Bone marrow (tissue), 2 donors: ENCODE measurements at regions not wholly inside any gene's neighbourhood (a gene's known extent, or its start where the extent isn't known, plus 50 kb on each side); places are given as distances from the start of the nearest gene placed in this dataset.
"Not testable (repeated sequence)": the region's sequence is repeated elsewhere in the genome, so short reads cannot be mapped to it uniquely, and the experiment has no call there.

Experiments used
- DNase-seq, 2 donors: peaks; one replicate each; lab custom pipeline; 2025; lab: John Stamatoyannopoulos, UW

DNA sequence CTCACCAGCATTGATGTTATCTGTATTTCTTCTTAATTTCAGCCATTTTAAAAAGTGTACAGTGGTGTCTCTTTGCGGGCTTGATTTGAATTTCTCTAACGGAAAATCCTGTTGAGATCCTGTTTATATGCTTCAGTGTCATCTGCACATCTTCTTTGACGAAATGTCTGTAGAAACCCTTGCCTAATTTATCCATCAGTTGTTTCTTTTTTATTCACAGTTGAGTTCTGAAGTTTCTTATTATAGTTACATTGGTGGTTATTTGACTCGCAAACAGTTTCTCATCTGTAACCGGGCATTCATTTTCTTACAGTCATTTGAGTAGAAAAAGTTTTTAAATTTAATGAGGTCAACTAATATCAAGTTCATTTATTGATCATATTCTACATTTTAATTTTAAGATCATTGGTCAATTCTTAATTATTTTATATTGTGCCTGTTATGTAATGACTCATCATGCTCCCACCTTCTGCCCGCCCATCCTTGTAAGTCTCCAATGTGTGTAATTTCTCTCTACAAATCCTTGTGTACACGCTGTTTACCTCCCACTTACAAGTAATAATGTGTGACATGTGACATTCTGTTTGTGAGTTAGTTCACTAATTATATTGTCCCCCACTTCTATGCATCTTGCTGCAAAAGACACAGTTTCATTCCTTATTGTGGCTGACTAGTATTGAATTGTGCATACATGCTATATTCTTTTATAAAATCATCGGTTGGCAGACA, 1242.8 kb downstream of the TMEM121 start:
- not testable (repeated sequence) for DNase-seq

DNA sequence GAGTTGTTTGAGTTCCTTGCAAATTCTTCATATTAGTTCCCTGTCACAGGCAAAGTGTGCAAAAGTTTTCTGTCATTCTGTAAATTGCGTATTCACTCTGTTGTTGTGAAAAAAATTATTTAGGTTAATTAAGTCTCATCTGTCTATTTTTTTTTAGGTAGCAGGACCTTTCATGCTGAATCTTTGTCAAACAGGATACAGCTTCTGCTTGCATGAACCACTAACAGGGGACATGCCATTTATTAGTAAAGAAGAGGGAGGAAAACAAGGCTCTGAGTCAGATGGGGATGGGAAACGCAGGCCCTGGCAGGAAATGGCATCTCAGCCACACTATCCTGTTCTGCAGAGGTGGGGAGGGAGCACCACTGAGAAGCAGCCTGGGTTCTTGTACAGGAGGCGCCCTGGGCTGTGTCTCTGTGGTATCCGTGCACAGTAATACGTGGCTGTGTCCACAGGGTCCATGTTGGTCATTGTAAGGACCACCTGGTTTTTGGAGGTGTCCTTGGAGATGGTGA, 1243.8 kb downstream of the TMEM121 start:
- DNase-seq = peak in 1 of 2 donors; percentile 86

DNA sequence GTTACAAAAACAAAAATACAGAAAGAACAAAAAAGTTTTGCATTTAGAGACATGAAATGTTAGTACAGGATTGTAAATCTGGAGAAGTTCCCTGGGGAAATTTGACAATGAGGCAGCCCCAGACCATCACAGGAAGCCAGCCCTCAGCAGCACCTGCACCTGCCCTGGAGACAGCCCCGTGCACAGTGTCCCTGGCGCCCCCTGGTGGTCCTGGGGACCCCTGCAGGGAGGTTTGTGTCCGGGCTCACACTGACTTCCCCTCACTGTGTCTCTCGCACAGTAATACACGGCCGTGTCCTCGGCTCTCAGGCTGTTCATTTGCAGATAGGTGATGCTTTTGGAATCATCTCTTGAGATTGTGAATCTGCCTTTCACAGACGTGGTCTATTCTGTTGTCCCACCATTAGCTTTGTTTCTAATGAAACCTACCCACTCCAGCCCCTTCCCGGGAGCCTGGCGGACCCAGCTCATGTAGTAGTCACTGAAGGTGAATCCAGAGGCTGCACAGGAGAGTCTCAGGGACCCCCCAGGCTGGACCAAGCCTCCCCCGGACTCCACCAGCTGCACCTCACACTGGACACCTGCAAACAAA, 1248.6 kb downstream of the TMEM121 start:
- DNase-seq = peak; percentile 3 to 20

DNA sequence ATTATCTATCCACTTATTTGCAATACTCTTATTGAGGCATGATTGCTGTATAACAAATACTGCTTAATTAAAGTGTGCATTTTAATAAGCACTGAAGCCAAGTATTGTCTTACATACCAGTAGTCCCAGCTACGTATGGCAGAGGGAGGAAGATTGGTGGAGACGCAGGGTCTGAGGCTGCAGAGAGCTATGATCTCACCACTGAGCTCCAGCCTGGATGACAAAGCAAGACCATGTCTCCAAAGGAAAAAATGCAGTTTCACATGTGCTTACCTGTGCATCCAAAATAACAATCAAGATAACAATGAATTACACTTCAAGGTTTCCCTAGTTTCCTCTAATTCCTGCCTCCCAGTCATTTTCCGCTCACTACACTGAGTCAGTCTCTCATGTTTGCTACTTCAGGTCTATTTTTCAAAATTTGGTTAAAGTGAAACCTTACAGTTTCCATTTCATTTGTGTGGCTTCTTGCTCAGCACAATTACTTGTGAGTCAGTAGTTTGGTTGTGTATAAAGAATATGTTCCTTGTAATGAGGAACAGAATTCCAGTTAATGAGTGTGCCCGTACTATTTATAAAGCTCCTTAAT, 1250.1 kb downstream of the TMEM121 start:
- no peak for DNase-seq

DNA sequence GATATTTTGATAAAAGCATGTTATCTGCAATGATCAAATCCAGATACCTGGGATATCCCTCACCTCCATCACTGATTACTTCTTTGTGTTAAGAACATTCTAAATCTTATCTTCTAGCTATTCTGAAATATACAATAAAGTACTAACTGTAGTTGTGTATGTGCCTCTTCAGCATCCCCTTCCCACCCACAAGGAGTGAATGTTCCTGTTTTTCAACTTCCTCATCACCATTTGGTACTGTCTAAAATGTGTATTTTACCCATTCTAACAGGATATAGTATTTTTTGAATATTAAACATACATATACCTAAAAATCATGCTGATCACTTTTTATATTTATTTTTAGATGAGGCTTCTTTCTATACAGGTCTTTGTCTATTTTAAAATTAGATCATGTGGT, 1252.6 kb downstream of the TMEM121 start:
- DNase-seq = peak in 1 of 2 donors; percentile 26

DNA sequence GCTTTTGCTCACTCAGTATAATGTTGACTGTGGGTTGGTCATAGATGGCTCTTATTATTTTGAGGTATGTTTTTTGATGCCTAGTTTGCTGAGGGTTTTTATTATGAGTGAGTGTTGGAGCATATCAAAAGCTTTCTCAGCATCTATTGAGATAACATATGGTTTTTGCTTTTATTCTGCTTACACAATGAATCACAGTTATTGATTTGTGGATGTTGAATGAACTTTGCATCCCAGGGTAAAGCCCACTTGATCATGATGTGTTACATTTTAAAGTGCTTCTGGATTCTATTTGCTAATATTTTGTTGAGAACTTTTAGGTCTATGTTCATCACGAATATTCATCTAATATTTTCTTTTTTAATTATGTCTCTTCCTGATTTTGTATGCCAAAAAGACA, 1260.3 kb downstream of the TMEM121 start:
- no peak for DNase-seq

DNA sequence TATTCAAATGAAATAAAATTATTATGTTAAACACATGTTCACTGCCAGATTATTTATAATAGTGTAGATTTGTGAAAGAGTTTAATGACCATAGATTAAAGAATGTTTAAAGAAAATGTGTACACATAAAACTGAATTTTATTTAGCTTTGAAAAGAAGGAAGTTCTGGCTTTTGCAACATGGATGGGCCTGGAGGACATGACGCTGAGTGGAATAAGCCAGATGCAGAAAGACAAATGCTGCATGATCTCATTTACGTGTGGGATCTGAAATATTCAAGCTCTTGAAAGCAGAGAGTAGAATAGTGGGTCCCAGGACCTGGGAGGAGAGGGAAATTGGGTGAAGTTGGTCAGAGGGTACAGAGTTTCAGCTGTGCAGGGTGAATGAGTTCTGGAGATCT, 1261.2 kb downstream of the TMEM121 start:
- peak in 1 of 2 donors; percentile 10 for DNase-seq

DNA sequence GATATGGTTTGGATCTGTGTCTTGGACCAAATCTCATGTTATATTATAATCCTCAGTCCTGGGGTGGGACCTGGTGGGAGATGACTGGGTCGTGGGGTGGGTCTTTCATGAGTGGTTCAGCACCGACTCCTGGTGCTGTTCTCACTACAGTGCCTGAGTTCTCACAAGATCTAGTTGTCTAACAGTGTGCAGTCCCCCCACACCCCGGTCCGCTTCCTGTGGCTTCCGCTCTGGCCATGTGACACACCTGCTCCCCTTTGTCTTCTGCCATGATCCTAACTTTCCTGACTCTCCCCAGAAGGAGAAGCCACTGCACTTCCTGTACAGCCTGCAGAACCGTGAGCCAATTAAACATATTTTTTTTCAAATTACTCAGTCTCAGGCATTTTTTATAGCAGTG, 1262.2 kb downstream of the TMEM121 start:
- peak in 1 of 2 donors; percentile 10 for DNase-seq

DNA sequence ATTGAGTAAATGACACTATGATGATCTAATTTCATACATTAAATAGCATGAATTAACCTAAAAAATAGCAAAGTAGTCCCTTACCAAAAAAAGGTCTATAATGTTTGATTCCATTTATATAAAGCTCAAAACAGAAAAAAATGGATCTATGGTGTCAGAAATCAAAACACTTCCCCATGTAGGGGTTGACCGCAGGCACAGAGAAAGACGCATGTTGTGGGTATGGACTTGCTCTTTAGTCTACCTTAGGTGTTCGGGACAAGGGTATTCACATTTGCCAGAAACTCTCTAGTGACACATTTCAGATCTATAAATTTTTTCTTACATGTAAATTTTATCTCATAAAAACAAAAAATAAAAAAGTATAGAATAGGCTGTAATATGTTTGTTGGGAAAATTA, 1262.9 kb downstream of the TMEM121 start:
- no peak for DNase-seq

DNA sequence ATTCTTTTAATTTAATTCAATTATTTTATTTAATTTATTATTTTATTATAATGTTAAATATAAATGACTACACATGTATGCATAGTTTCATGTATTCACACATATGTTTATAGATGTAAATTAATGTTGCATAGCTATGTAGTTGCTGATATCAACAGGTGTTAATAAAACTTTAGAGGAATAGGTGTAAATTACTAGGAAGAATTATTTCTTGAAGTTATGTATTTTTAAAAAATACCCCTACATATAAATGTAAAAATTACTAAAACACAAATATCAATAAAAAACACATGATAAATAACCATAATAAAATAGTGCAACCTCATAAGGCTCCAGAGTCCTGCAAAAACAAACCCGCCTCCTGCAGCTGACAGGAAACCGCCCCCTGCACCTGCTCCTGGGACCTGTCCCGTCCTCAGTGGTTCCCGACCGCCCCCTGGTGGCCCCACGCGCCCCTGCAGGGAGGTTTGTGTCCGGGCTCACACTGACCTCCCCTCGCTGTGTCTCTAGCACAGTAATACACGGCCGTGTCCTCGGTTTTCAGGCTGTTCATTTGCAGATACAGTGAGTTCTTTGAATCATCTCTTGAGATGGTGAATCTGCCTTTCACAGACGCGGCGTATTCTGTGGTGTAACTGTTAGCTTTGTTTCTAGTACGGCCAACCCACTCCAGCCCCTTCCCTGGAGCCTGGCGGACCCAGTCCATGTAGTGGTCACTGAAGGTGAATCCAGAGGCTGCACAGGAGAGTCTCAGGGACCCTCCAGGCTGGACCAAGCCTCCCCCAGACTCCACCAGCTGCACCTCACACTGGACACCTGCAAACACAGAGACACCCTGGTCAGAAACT, 1264.0 kb downstream of the TMEM121 start:
- DNase-seq = peak; percentile 10 to 33

DNA sequence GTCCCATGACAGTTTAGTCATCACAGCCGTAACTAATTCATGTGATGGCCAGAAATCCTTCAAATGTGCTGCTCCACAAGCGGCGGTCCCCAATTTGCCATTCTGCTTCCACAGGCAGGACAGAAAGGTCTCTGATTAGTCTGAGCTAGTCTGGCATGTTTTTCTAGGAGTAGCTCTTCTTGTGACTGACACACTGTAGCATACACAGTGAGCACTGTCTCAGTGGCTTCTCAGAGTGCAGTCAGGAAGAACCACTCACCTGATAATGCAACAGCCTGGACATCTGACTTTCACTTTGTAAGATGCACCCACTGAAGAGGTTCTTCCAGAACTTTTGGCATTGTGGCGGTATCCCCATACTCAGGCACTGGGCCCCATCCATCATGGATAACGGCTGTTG, 1266.2 kb downstream of the TMEM121 start:
- no peak for DNase-seq

DNA sequence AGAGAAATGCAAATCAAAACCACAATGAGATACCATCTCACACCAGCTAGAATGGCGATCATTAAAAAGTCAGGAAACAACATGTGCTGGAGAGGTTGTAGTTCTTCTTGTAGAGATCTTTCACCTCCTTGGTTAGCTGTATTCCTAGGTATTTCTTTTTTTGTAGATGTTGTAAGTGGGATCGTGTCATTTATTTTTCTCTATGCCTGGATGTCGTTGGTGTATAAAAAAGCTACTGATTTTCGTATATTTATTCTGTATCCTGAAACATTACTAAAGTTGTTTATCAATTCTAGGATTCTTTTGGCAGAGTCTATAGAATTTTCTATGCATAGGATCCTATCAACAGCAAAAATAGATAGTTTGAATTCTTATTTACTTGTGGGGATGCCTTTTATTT, 1271.8 kb downstream of the TMEM121 start:
- DNase-seq = not testable (repeated sequence)

DNA sequence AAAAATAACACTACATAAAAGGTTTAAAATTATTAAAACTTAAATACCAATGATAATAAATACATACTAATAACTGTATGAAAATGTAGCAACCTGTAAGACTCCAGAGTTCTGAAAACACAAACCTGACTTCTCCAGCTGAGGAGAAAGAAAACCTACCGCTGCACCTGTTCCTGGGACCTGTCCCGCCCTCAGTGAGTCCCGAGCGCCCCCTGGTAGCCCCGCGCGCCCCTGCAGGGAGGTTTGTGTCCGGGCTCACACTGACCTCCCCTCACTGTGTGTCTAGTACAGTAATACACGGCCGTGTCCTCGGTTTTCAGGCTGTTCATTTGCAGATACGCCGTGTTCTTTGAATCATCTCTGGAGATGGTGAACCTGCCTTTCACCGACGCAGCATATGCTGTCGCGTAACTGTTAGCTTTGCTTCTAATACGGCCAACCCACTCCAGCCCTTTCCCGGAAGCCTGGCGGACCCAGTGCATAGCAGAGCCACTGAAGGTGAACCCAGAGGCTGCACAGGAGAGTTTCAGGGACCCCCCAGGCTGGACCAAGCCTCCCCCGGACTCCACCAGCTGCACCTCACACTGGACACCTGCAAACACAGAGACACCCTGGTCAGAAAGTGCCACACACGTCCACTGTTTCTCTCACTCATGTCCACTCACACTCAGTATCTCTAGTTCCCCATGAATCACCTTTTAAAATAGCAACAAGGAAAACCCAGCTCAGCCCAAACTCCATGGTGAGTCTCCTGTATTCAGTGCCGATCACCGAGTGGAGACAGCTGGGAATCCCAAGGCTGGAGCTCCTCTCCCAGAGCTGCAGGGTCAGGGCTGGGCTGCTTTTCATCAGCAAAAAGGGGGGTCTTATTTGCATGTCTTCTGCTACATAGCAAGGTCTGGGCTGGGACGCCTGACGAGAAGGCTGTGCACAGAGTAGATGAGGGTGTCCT, 1276.3 kb downstream of the TMEM121 start:
- no peak for DNase-seq

DNA sequence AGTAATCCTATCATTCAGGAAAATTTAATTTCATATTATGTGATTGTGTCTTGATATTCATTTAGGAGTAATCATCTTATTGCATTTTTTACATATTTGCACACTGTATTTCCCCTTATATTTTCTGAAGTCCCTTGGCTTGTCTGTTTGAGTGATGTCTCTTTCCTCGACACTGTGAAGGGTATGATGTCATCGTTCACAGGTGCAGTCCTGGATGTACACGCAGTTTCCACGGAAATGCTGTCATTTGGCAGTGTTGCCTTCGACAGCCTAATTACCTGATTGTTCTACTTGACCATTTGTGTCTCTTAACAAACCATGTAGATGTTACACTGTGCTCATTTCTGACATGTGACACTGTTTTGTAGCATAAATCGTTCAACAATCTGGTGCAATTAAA, 1277.0 kb downstream of the TMEM121 start:
- DNase-seq = no peak

DNA sequence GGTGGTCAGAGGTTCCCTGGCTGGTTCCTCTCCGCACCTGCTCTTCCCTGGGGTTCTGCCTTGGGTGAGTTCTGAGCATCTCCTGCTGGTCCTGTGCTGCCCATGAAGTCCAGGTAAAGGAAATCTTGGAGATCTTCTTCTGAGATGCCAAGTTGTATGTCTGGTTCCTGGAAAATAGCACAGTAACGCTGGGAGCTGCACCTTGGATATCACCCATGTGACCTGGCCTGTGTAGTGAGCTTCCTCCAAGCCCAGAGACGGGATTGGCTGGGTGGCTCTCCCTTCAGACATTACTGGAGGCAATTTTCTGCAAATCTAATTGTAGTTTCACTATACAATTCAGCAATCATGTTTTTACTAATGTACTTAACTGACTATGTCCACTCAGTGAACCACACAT, 1281.1 kb downstream of the TMEM121 start:
- DNase-seq = no peak

DNA sequence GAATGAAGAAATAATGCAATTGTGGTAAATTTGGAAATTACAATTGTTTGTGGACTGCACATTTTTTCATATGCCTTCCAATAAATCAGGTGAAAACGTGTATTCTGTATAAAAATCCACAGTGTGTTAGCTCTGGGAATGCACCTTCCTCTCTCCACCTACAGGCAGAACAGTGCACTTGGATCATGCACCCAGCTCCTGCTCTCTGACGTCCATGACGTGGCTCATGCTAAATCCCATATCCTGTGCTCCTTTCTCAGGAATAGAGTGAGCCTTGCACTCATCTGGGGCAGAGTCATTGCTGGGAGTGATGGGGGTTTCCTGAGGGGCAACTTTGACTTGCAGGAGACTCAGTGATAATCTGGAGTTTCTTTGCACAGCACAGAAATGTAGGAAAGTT, 1282.1 kb downstream of the TMEM121 start:
- no peak for DNase-seq

DNA sequence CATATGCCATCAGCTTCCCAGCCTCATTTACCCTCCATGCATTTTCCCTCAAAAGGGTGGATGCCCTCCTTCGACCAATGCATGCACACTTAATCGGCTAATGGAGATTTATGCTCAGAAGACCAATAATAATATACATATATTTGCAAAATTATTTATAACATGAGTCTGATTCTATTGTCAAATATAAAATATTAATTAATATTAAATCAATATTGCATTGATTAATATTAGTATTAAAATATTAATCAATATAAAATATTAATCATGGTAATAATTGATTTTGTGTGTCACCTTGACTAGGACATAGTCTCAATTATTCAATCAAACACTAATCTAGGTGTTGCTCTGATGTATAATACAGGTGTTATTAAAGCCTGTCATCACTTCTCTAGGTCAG, 1282.5 kb downstream of the TMEM121 start:
- DNase-seq = no peak

DNA sequence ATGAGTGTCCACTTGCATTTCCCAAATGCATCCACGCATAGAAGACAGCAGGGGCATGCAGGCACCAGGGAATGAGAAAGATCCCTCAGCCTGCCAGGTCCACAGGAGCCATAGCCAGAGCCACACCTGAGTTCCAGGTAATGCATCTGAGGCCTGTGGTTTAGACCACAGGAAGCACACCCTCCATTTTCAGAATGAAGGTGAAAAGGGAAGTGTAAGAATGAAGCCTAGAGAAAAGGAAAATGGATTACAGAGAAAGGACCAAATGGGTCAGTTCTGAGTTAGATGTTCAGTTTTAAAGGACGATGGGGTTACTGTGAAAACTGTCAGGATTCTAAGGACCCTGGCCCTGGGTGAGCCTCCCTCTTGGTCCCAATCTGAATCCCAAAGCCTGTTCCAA, 1283.2 kb downstream of the TMEM121 start:
- no peak for DNase-seq

DNA sequence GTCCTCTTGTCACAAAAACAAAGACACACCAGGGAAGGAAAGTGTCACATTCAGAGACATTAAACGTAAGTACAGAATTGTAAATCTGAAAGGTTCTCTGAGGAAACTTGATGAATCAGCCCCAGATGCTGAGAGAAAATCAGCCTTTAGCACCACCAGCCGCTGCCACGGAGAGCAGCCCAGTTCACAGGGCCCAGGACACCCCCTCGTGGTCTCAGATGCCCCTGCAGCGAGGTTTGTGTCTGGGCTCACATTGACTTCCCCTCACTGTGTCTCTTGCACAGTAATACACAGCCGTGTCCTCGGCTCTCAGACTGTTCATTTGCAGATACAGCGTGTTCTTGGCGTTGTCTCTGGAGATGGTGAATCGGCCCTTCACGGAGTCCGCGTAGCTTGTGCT, 1283.8 kb downstream of the TMEM121 start:
- peak in 1 of 2 donors; percentile 42 for DNase-seq

DNA sequence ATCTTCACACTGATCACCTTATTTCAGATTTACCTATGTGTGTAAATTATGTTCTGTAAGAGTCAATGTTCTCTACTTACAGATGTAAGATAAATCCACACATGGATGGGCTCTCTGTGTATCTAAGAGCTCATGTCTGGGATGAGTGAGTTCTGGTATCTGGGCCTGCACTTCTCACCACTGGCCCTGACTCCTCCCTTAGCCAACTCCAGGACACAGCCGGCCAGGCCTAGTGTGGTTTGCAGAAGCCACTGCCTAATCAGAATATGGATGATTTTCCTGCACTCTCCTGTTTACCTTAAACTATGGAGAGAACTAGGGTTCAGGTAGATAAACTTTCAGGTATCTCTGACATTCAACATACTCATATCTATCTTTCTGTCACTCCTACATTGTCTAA, 1284.8 kb downstream of the TMEM121 start:
- no peak for DNase-seq

DNA sequence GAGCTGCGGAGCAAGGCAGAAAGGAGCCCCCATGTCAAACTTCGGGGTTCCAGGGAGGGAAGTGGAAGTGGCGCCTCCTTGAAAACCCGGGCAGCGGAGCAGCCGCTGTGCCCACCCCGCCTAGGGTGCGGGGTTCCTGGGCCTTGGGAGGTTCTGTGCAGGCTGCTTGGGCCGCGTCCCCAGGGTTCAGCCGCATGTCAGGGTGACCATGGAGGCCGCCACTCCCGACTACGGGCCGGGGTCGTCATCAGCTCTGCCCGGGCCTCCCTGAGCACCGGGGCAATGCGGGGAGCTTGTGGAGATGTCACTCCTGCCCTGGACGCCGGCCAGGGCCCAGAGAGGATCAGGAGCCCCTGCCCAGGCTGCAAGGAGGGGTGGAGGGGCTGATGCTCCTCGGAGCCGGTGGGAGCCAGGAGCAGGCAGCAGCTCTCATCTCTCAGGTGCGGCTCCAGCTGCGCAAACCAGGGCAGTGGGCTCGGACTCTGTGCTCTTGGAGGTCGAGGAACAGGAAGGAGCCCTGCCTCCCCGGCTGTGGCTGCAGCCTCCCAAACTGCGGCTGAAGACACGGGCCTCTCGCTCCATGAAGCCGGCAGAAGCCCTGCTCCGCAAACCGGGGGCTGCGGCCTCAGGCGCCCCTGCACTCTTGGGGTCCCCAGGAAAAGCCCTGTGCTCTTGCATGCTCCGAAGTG, 1286.5 kb downstream of the TMEM121 start:
- no peak for DNase-seq
